ENCODE measurements at regions not wholly inside any gene's neighbourhood (a gene's known extent, or its start where the extent isn't known, plus 50 kb on each side); places are given as distances from the start of the nearest gene placed in this dataset.

DNA sequence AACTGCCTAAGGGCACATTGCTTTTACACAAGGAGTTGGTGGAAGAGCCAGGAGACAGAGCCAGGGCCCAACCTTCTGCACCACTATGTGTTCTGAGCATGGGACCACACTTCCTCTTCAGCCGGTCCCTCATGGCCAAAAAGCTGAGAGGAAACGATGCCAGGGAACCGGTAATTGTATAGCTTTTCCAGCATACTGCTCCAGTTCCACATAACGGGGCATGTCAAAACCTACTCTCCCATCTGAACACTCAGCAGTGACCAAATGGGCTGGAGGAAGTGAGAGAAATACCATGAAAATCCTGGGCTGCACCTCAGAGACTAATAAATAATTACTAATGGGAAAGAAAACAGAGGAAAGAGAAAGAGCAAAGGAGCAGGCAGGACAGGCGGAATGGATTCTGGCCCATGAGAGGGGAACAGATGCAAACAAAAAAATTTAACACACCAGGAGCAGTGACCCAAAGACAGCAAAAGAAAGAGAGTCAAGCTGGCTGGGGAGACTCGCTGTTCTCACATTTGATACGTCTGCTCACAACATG is 52.0 kb upstream of the BMP2 start:
- TF ChIP-seq ZNF274 (IDR thresholded peaks at IDR 0.05; ENCODE audit: low read depth, low read length): no peak
- TF ChIP-seq SUZ12 (IDR thresholded peaks at IDR 0.05; ENCODE audit: extremely low read depth, insufficient read depth, insufficient read length): no peak
- TF ChIP-seq YY1 (IDR thresholded peaks at IDR 0.05; ENCODE audit: insufficient read depth, insufficient read length): no peak
- no peak for DNase-seq (ENCODE audit: low read depth, low spot score)
- no peak overlapping the region for H3K4me3 ChIP-seq (ENCODE audit: insufficient read length, low read depth)
- no peaks in the 10 kb centered on the region for H3K4me1 ChIP-seq (ENCODE audit: insufficient read depth, insufficient read length)
- H3K9me3 ChIP-seq (ENCODE audit: insufficient read depth, low read length): peaks cover 9% of the 10 kb centered on the region; the same call in 1 of the 2 replicates
- H3K36me3 ChIP-seq (ENCODE audit: insufficient read depth, insufficient read length, low read length): no peaks in the 10 kb centered on the region
- no peaks in the 10 kb centered on the region for H3K27me3 ChIP-seq (ENCODE audit: insufficient read depth, insufficient read length)
- H3K9ac ChIP-seq (ENCODE audit: insufficient read length, low read depth): no peak overlapping the region

DNA sequence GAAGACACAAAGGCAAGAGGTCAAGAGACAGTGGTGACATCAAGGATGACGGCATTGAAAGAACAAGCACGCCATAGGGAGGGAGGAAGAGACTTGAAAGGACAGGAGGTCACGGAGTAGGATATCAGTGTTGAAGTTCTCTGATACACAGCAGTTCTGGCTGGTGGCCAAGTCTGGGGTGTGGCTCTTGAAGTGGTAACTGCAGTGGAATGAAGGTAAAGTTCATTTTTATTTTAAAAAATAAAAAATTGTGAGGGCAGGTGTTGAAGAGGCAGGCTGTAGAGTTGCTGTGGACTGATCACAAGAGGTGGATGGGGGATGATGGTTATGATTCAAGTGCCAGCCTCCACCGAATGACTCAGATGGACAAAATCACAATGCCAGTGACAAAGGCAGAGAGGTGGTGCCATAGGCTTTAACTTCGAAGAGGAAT is 53.2 kb upstream of the BMP2 start:
- no peak for TF ChIP-seq SUZ12 (IDR thresholded peaks at IDR 0.05; ENCODE audit: extremely low read depth, insufficient read depth, insufficient read length)
- no peak for TF ChIP-seq ZNF274 (IDR thresholded peaks at IDR 0.05; ENCODE audit: low read depth, low read length)
- no peak for TF ChIP-seq YY1 (IDR thresholded peaks at IDR 0.05; ENCODE audit: insufficient read depth, insufficient read length)
- Histone ChIP-seq H3K4me1 (ENCODE audit: insufficient read depth, insufficient read length) (no peaks in the 10 kb centered on the region), H3K4me3 (ENCODE audit: insufficient read length, low read depth) (no peak overlapping the region), H3K9ac (ENCODE audit: insufficient read length, low read depth) (no peak overlapping the region), H3K36me3 (ENCODE audit: insufficient read depth, insufficient read length, low read length) (no peaks in the 10 kb centered on the region), H3K9me3 (ENCODE audit: insufficient read depth, low read length) (peaks cover 3% of the 10 kb centered on the region; the same call in 1 of the 2 replicates), H3K27me3 (ENCODE audit: insufficient read depth, insufficient read length) (no peaks in the 10 kb centered on the region)
- no peak for DNase-seq (ENCODE audit: low read depth, low spot score)

- H3K36me3 ChIP-seq (ENCODE audit: insufficient read depth, insufficient read length, low read length): no peaks in the 10 kb centered on the region
- no peak overlapping the region for H3K4me3 ChIP-seq (ENCODE audit: insufficient read length, low read depth)
- TF ChIP-seq YY1 (IDR thresholded peaks at IDR 0.05; ENCODE audit: insufficient read depth, insufficient read length) (no peak), ZNF274 (IDR thresholded peaks at IDR 0.05; ENCODE audit: low read depth, low read length) (no peak), SUZ12 (IDR thresholded peaks at IDR 0.05; ENCODE audit: extremely low read depth, insufficient read depth, insufficient read length) (no peak)
- H3K27me3 ChIP-seq (ENCODE audit: insufficient read depth, insufficient read length): no peaks in the 10 kb centered on the region
- no peak overlapping the region for H3K9ac ChIP-seq (ENCODE audit: insufficient read length, low read depth)
- no peaks in the 10 kb centered on the region for H3K9me3 ChIP-seq (ENCODE audit: insufficient read depth, low read length)
- DNase-seq (ENCODE audit: low read depth, low spot score): no peak
- H3K4me1 ChIP-seq (ENCODE audit: insufficient read depth, insufficient read length): no peaks in the 10 kb centered on the region
Observed at GRCh38 chr20:6711951-6712649, 55.4 kb upstream of the BMP2 start.

- H3K4me1 ChIP-seq (ENCODE audit: insufficient read depth, insufficient read length): no peaks in the 10 kb centered on the region
- no peaks in the 10 kb centered on the region for H3K27me3 ChIP-seq (ENCODE audit: insufficient read depth, insufficient read length)
- TF ChIP-seq ZNF274 (IDR thresholded peaks at IDR 0.05; ENCODE audit: low read depth, low read length) (no peak), YY1 (IDR thresholded peaks at IDR 0.05; ENCODE audit: insufficient read depth, insufficient read length) (no peak), SUZ12 (IDR thresholded peaks at IDR 0.05; ENCODE audit: extremely low read depth, insufficient read depth, insufficient read length) (no peak)
- H3K4me3 ChIP-seq (ENCODE audit: insufficient read length, low read depth): no peak overlapping the region
- no peaks in the 10 kb centered on the region for H3K36me3 ChIP-seq (ENCODE audit: insufficient read depth, insufficient read length, low read length)
- no peak overlapping the region for H3K9ac ChIP-seq (ENCODE audit: insufficient read length, low read depth)
- DNase-seq (ENCODE audit: low read depth, low spot score): no peak
- no peaks in the 10 kb centered on the region for H3K9me3 ChIP-seq (ENCODE audit: insufficient read depth, low read length)
Observed at GRCh38 chr20:6709910-6710595, 57.4 kb upstream of the BMP2 start.

DNA sequence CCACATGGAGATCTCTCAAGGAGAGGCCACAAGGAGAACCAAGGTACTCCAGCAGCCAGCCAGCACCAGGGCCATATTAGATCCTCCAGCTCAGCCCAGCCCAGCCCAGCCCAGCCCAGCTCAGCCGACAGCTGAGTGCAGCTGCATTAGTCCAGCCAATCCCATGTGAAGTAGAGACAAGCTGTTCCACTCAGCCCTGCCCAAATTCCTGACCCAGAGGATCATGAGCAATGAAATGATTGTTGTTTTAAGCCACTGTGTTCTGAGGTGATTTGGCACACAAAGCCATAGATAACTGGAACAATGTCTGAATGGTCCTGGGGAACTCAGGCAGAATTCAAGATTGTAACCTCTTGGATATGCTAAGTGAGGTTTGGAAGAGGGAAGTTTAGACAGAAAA is 59.5 kb upstream of the BMP2 start:
- Histone ChIP-seq H3K36me3 (ENCODE audit: insufficient read depth, insufficient read length, low read length) (no peaks in the 10 kb centered on the region), H3K27me3 (ENCODE audit: insufficient read depth, insufficient read length) (no peaks in the 10 kb centered on the region), H3K9ac (ENCODE audit: insufficient read length, low read depth) (no peak overlapping the region), H3K9me3 (ENCODE audit: insufficient read depth, low read length) (no peaks in the 10 kb centered on the region), H3K4me3 (ENCODE audit: insufficient read length, low read depth) (no peak overlapping the region), H3K4me1 (ENCODE audit: insufficient read depth, insufficient read length) (no peaks in the 10 kb centered on the region)
- DNase-seq (ENCODE audit: low read depth, low spot score): peak; percentile 16
- TF ChIP-seq SUZ12 (IDR thresholded peaks at IDR 0.05; ENCODE audit: extremely low read depth, insufficient read depth, insufficient read length) (no peak), ZNF274 (IDR thresholded peaks at IDR 0.05; ENCODE audit: low read depth, low read length) (no peak), YY1 (IDR thresholded peaks at IDR 0.05; ENCODE audit: insufficient read depth, insufficient read length) (no peak)

DNA sequence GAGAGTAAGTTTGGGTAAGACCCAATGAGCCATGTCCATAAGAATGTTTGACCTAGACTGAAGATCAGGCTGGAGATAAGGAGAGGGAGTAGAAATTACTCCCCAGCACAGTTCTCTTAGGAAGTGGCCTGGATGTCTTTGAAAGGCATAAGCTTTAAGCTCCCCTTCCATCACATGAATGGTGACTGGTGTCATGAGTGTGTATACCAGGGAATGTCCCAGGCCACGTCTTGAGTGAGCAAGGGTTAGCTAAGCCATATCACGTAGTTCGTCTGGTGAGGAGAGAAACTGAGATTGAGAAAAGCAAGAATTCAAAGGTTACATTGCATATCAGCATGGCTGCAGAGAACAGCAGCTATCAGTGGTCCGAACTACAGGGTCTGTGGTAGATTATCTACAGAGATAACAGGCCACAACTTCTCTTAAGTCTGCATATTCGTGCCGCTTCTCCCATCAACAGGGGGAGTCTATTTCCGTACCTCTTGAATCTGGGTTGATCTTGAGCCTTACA is 60.1 kb upstream of the BMP2 start:
- no peaks in the 10 kb centered on the region for H3K27me3 ChIP-seq (ENCODE audit: insufficient read depth, insufficient read length)
- no peaks in the 10 kb centered on the region for H3K4me1 ChIP-seq (ENCODE audit: insufficient read depth, insufficient read length)
- no peaks in the 10 kb centered on the region for H3K36me3 ChIP-seq (ENCODE audit: insufficient read depth, insufficient read length, low read length)
- H3K4me3 ChIP-seq (ENCODE audit: insufficient read length, low read depth): no peak overlapping the region
- DNase-seq (ENCODE audit: low read depth, low spot score): no peak
- H3K9ac ChIP-seq (ENCODE audit: insufficient read length, low read depth): no peak overlapping the region
- no peaks in the 10 kb centered on the region for H3K9me3 ChIP-seq (ENCODE audit: insufficient read depth, low read length)
- TF ChIP-seq SUZ12 (IDR thresholded peaks at IDR 0.05; ENCODE audit: extremely low read depth, insufficient read depth, insufficient read length): no peak
- TF ChIP-seq YY1 (IDR thresholded peaks at IDR 0.05; ENCODE audit: insufficient read depth, insufficient read length): no peak
- no peak for TF ChIP-seq ZNF274 (IDR thresholded peaks at IDR 0.05; ENCODE audit: low read depth, low read length)

Data from NT2/D1 (cell line).